SK-N-SH treated with all-trans-retinoic acid at 6 μM for 48 hours (cell line): ENCODE measurements at regions not wholly inside any gene's neighbourhood (a gene's known extent, or its start where the extent isn't known, plus 50 kb on each side); places are given as distances from the start of the nearest gene placed in this dataset.
A peak's percentile ranks its signal among the peaks of the same experiment; 100 is the strongest.

Experiments used
- ATAC-seq: fragments of 200-7000 bp; cut with Tn5 transposase; 3 replicates; pipeline ENCODE4 v1.9.1; 2020; ENCODE audit warnings: mild to moderate bottlenecking, moderate library complexity
- ARNTL ChIP-seq: fragments of 450-650 bp; formaldehyde crosslinking; IDR thresholded peaks from 2 replicates; pipeline ENCODE4 v1.5.0; 2020; ENCODE audit warnings: low read depth, mild to moderate bottlenecking, moderate library complexity, borderline replicate concordance
- BACH2 ChIP-seq: fragments of 250-450 bp; sonication (Bioruptor Pico); IDR thresholded peaks from 2 replicates; pipeline ENCODE4 v1.9.0; 2021; ENCODE audit warnings: mild to moderate bottlenecking, borderline replicate concordance
- CSDC2 ChIP-seq: fragments of 250-450 bp; sonication (Bioruptor Pico); IDR thresholded peaks from 2 replicates; pipeline ENCODE4 v1.5.0; 2020; ENCODE audit warnings: mild to moderate bottlenecking, moderate library complexity
- ESRRG ChIP-seq: fragments of 250-450 bp; sonication (Bioruptor Pico); IDR thresholded peaks from 2 replicates; pipeline ENCODE4 v1.6.1; 2021; ENCODE audit warnings: mild to moderate bottlenecking
- GLIS3 ChIP-seq: fragments of 250-450 bp; sonication (Bioruptor Pico); IDR thresholded peaks from 2 replicates; pipeline ENCODE4 v1.5.0; 2020; ENCODE audit warnings: mild to moderate bottlenecking, moderate library complexity
- ISL1 ChIP-seq: fragments of 250-450 bp; sonication (Bioruptor Pico); IDR thresholded peaks from 2 replicates; pipeline ENCODE4 v2.1.2; 2022; ENCODE audit warnings: mild to moderate bottlenecking, moderate library complexity
- OSR1 ChIP-seq: fragments of 250-450 bp; sonication (Bioruptor Pico); IDR thresholded peaks from 2 replicates; pipeline ENCODE4 v1.8.0; 2022; ENCODE audit warnings: moderate library complexity, mild to moderate bottlenecking, inconsistent platforms
- PATZ1 ChIP-seq: fragments of 250-450 bp; sonication (Bioruptor Pico); IDR thresholded peaks from 2 replicates; pipeline ENCODE4 v1.8.0; 2020; ENCODE audit warnings: mild to moderate bottlenecking, moderate library complexity, borderline replicate concordance
- POU6F1 ChIP-seq: fragments of 250-450 bp; sonication (Bioruptor Pico); IDR thresholded peaks from 2 replicates; pipeline ENCODE4 v1.8.0; 2021; ENCODE audit warnings: low read depth, mild to moderate bottlenecking, moderate library complexity, borderline replicate concordance
- PPARA ChIP-seq: fragments of 250-450 bp; sonication (Bioruptor Pico); IDR thresholded peaks from 2 replicates; pipeline ENCODE4 v1.5.0; 2020; ENCODE audit warnings: mild to moderate bottlenecking, borderline replicate concordance
- RARB ChIP-seq: fragments of 250-450 bp; sonication (Bioruptor Pico); IDR thresholded peaks from 2 replicates; pipeline ENCODE4 v1.8.0; 2021; ENCODE audit warnings: mild to moderate bottlenecking, moderate library complexity
- SNAI2 ChIP-seq: fragments of 250-450 bp; sonication (Bioruptor Pico); IDR thresholded peaks from 2 replicates; pipeline ENCODE4 v1.5.0; 2020; ENCODE audit warnings: mild to moderate bottlenecking, moderate library complexity
- TOX ChIP-seq: fragments of 250-450 bp; sonication (Bioruptor Pico); IDR thresholded peaks from 2 replicates; pipeline ENCODE4 v1.8.0; 2021; ENCODE audit warnings: mild to moderate bottlenecking, moderate library complexity, borderline replicate concordance
- ZC3H10 ChIP-seq: fragments of 250-450 bp; sonication (Bioruptor Pico); IDR thresholded peaks from 2 replicates; pipeline ENCODE4 v1.5.1; 2021; ENCODE audit warnings: mild to moderate bottlenecking, moderate library complexity
- ZFP3 ChIP-seq: fragments of 250-450 bp; sonication (Bioruptor Pico); IDR thresholded peaks from 2 replicates; pipeline ENCODE4 v1.5.0; 2020; ENCODE audit warnings: mild to moderate bottlenecking, moderate library complexity
- ZFP30 ChIP-seq: fragments of 450-650 bp; formaldehyde crosslinking; IDR thresholded peaks from 2 replicates; pipeline ENCODE4 v1.5.0; 2022; ENCODE audit warnings: mild to moderate bottlenecking, moderate library complexity
- ZNF70 ChIP-seq: fragments of 450-650 bp; formaldehyde crosslinking; IDR thresholded peaks from 2 replicates; pipeline ENCODE4 v1.5.0; 2020; ENCODE audit warnings: mild to moderate bottlenecking, moderate library complexity
- ZNF8 ChIP-seq: fragments of 450-650 bp; formaldehyde crosslinking; IDR thresholded peaks from 2 replicates; pipeline ENCODE4 v1.5.0; 2020; ENCODE audit warnings: mild to moderate bottlenecking, moderate library complexity
- TF ChIP-seq, protein P1 (sequence below): fragments of 250-450 bp; sonication (Bioruptor Pico); IDR thresholded peaks from 2 replicates; pipeline ENCODE4 v1.5.1; 2021; ENCODE audit warnings: mild to moderate bottlenecking, moderate library complexity
- TF ChIP-seq, protein P2 (sequence below): fragments of 250-450 bp; sonication (Bioruptor Pico); IDR thresholded peaks from 2 replicates; pipeline ENCODE4 v1.5.1; 2020; ENCODE audit warnings: low read depth, mild to moderate bottlenecking, moderate library complexity

- TF ChIP-seq ZFP3 (CRISPR knock-in tag) (no peak), ARNTL (no peak), PATZ1 (CRISPR knock-in tag) (no peak), BACH2 (no peak)
- TF ChIP-seq, protein P1, sequence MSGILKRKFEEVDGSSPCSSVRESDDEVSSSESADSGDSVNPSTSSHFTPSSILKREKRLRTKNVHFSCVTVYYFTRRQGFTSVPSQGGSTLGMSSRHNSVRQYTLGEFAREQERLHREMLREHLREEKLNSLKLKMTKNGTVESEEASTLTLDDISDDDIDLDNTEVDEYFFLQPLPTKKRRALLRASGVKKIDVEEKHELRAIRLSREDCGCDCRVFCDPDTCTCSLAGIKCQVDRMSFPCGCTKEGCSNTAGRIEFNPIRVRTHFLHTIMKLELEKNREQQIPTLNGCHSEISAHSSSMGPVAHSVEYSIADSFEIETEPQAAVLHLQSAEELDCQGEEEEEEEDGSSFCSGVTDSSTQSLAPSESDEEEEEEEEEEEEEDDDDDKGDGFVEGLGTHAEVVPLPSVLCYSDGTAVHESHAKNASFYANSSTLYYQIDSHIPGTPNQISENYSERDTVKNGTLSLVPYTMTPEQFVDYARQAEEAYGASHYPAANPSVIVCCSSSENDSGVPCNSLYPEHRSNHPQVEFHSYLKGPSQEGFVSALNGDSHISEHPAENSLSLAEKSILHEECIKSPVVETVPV (CRISPR knock-in tag): no peak
- ATAC-seq: peak; percentile 18
These were observed 214.5 kb upstream of the CITED2 start for GRCh38 chr6:139588734-139589593.

DNA sequence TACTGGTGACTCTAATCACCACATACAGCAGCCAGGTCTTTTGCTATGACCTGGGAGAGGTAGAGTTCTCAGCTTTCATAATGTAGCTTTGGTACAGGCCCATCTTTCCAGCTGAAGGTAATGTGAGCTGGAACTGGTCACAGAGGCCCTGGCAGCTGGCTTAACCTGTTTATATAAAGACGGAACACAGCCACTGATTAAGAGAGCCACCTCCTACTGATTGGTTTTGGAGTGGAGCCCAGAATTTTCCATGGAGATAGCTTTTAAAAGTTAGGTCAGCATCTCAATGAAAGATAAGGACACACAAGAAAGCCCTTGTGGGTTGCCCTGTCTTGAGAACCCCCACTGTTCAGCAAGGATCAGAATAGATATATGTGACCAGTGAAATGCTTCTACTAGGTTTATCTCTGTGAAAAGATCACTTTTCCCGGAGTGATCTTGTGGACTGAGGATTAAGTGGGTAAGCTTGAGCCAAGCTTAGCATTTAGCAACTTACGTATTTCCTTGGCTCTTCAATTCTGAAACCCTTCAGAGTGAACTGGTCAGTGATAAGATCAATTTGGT is 213.7 kb upstream of the CITED2 start:
- ATAC-seq: peak; percentile 58

DNA sequence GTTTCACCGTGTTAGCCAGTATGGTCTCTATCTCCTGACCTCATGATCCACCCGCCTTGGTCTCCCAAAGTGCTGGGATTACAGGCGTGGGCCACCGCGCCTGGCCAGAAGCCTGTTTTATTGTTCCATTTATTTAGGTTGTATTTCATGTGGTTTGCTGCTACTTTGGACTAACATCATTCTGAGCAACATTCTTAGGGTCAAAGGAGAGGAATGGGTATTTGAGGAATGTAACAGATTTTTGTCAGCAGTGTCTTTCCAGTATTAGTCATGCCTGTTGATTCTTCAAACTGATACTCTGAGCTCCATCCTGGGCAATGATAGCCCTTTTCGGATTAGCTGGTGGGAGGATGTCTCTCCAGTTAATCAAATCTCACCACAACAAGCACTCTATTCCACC is 213.0 kb upstream of the CITED2 start:
- ATAC-seq: peak; percentile 89
- TF ChIP-seq ISL1 (CRISPR knock-in tag): peak; percentile 40; the same call in 1 of the 2 replicates
- no peak for TF ChIP-seq ARNTL
- peak; percentile 68; the same call in 1 of the 2 replicates for TF ChIP-seq ZFP3 (CRISPR knock-in tag)
- TF ChIP-seq ZNF70 (CRISPR knock-in tag): no peak

More for the DNA sequence above, 213.7 kb upstream of the CITED2 start:
- TF ChIP-seq ZNF8 (no peak), TOX (CRISPR knock-in tag) (no peak), ARNTL (no peak), ESRRG (CRISPR knock-in tag) (no peak), SNAI2 (CRISPR knock-in tag) (no peak), ZFP3 (CRISPR knock-in tag) (no peak), ZNF70 (CRISPR knock-in tag) (no peak), OSR1 (CRISPR knock-in tag) (no peak), PPARA (no peak), CSDC2 (CRISPR knock-in tag) (no peak), BACH2 (no peak), GLIS3 (no peak), ZFP30 (CRISPR knock-in tag) (no peak), ISL1 (CRISPR knock-in tag) (no peak)
- TF ChIP-seq, protein P2, sequence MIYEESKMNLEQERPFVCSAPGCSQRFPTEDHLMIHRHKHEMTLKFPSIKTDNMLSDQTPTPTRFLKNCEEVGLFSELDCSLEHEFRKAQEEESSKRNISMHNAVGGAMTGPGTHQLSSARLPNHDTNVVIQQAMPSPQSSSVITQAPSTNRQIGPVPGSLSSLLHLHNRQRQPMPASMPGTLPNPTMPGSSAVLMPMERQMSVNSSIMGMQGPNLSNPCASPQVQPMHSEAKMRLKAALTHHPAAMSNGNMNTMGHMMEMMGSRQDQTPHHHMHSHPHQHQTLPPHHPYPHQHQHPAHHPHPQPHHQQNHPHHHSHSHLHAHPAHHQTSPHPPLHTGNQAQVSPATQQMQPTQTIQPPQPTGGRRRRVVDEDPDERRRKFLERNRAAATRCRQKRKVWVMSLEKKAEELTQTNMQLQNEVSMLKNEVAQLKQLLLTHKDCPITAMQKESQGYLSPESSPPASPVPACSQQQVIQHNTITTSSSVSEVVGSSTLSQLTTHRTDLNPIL: no peak
- TF ChIP-seq, protein P1 (CRISPR knock-in tag): no peak

DNA sequence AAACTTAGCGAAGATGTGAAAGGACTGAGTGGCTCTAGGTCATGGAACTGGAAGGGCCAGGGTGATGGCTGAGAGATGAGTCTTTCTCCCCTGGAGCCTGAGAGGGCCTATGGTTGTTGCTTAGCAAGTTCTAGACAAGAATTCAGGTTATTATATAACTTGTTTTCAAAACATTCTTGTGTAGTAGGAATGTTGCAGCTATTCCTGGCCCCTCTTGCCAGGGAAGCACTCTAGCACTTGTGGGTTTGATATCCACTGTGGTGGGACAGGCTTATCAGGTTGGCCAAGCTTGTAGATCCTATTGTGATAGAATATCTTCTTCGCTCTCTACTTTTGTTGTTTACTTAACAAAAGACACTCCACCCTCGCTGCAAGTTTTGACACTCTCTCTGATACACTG is 211.8 kb upstream of the CITED2 start:
- ATAC-seq: no peak
- no peak for TF ChIP-seq CSDC2 (CRISPR knock-in tag)
- TF ChIP-seq GLIS3: no peak
- TF ChIP-seq TOX (CRISPR knock-in tag): no peak
- TF ChIP-seq, protein P1 (CRISPR knock-in tag): no peak
- TF ChIP-seq ISL1 (CRISPR knock-in tag): no peak
- no peak for TF ChIP-seq ESRRG (CRISPR knock-in tag)
- TF ChIP-seq BACH2: no peak
- TF ChIP-seq ZFP3 (CRISPR knock-in tag): no peak
- no peak for TF ChIP-seq ZC3H10 (CRISPR knock-in tag)
- TF ChIP-seq POU6F1 (CRISPR knock-in tag): no peak
- TF ChIP-seq PPARA: no peak
- no peak for TF ChIP-seq ZNF8
- TF ChIP-seq ZFP30 (CRISPR knock-in tag): no peak
- TF ChIP-seq RARB: no peak
- TF ChIP-seq OSR1 (CRISPR knock-in tag): no peak
- TF ChIP-seq PATZ1 (CRISPR knock-in tag): no peak
